ENCODE measurements at regions not wholly inside any gene's neighbourhood (a gene's known extent, or its start where the extent isn't known, plus 50 kb on each side); places are given as distances from the start of the nearest gene placed in this dataset.

DNA sequence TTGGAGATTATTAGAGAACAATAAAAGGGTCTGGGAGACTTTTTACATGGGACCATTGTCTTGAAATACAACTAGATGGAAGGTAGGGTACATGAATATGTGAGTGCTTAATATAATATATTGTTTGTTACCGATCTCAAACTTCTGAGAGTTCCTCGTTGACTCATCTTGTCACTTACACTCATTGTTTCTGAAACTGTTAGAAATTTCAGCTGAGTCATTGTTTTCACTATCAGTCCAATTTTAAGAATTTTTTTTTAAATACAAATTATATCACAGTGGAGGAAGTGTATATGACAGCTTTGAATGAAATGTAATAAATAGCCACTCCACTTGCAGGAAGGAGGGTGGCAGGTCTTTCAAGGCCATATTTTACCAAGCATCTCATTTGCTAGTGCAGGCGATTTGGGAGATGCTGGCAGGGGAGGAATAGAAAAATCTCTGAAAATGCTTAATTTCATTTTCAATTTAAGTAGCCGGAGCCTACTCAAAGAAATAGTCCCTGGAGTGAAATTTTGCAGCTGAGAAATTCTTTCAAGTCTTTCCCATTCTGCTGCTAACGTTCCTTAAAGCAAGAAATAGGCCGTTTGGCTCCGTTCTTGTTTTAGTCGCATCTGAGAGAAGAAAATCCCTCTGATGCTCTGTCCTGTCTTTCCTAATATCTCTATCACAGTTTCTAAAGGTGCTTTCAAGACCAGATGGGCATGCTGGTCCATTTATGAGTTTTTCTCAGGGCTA lies 1404.2 kb upstream of the CELF2 start:
- DNase-seq, result peak; percentile 44

DNA sequence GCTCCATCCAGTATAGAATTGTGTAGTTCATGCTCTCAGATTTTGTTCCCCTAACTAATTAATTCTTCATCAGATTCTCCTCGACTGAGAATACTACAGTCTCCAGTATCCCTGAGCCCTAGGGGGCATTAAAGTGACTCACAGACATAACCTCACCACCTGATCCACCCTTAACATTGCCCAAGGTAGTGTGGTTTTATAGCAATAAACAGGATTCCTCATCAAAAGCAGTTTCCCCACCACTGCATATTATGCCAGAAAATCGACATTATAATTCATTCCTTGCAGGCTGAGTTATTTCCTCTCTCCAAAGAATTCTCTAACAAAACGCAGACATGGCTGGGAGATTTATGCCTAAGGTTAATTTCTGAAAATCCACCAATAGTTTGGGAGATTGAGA lies 1402.5 kb upstream of the CELF2 start:
- DNase-seq, result no peak

DNA sequence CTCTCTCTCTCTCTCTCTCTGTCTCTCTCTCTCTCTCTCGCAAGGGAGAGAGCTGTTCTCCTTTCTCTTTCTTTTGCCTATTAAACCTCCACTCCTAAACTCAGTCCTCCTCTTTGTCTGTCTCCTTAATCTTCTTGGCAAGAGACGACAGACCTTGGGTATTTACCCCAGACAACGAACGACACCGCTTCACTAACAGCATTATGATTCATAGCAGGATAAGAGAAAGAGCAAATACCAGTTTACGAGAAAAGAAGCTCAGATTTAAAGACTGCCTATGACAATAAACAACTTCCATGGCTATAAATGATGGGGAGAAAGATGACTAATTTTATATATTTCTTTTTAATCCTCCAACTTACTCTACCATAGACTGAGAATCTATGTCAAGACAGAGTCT lies 1396.5 kb upstream of the CELF2 start:
- no peak for DNase-seq

DNA sequence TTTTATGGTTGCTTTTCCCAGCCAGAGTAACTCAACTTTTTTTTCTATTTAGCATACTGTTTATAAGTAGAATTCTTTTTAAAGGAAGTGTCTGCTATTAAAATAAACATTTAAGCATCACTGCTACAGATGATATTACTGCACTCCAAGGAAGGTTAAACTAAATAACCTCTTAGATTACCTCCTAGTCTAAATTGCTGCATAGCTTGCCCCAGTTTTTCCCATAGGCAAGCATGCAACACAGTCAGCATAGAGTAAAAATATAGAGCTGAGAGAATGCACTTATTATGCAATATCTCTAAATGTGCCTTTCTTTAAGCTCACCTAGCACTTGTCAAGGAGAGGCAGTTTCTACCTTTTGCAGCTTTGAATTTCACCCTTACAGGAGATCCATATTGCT lies 1392.4 kb upstream of the CELF2 start:
- DNase-seq, result no peak

DNA sequence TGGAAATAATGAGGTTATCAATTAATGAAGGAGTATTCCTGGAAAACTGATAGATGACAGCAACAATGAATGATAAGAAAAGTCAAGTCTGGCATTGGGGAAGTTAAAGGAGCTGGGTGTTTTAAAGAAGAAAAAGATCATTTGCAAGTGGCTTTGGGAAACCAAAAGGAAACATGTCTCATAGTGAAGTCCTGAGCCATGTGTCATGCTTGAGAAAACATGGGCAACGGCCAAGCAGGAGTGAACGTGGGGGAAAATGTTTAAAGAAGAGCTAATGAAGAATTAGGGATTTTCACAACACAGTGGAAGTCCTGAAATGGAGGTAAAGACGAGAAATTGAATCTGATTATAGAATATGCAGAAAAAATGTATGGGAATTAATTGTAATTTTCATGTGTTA lies 1383.2 kb upstream of the CELF2 start:
- DNase-seq, result no peak

DNA sequence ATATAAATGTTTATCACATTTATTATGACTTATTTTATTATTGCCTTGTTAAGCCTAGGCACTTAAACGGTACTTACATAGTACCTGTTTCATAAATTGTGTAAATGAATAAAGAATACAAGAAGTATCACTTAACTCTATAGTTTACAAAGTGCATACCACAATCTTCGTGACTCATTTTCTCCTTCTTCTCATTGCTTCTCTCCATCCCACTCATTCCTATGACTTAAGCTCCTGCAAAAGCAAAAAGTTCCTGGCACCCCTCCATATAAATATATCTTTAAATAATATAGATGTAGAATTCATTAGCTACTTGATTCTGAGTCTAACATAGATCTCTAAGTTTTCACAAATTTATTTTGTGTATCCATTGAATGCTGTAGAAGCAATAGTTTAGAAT lies 1382.0 kb upstream of the CELF2 start:
- no peak for DNase-seq

DNA sequence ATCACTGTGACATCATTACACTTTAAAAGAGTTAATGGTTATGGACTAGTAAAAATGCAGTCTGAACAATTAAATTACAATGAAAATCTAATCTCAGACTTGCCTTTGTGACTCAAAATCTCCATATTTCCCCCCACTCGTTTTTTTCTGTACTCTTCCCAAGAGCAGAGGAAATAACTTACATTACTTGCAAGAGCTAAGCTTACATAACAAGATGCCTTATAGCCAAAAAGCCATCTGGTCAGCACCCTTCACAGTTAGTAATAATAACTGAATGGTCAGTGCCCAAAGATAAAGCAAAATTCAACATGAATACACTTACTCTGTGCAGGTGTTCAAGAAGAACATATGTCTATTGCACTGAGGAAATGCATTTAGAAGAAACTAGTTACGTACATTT lies 1381.5 kb upstream of the CELF2 start:
- no peak for DNase-seq

DNA sequence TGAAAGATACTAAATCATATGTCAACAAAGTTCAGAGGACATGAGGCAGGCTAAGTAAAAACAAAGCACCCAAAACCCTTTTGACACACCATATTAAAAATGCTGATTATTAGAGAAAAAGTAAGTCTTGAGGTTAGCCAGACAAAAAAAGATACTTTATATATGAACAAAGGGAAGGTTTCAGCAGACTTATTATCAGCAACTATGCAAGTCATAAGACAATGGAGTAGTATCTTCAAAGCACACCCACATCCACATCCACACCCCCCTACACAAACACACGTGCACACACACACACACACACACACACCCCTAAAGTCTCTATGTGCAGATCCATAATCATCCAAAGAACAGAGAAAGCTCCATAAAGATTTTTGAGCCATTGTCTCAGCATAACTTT lies 1373.9 kb upstream of the CELF2 start:
- DNase-seq, result no peak

DNA sequence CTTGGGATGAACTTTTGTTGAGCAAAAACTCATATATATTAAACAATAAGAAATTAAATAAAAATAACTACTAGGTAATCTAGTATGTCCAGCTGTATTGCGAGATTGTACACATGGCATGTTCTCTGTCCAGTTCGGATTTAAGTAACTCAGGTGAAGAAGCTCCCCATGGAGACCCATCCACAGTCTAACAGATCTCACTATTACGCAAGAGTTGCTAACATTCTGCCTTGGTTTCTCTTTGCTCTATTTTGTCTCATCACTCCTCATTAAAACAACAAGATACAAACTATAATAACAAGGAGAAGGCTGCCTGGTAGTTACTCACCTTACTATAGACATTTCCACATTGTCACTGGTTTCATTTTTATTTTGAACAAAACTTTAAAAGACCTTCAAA lies 1372.3 kb upstream of the CELF2 start:
- no peak for DNase-seq

DNA sequence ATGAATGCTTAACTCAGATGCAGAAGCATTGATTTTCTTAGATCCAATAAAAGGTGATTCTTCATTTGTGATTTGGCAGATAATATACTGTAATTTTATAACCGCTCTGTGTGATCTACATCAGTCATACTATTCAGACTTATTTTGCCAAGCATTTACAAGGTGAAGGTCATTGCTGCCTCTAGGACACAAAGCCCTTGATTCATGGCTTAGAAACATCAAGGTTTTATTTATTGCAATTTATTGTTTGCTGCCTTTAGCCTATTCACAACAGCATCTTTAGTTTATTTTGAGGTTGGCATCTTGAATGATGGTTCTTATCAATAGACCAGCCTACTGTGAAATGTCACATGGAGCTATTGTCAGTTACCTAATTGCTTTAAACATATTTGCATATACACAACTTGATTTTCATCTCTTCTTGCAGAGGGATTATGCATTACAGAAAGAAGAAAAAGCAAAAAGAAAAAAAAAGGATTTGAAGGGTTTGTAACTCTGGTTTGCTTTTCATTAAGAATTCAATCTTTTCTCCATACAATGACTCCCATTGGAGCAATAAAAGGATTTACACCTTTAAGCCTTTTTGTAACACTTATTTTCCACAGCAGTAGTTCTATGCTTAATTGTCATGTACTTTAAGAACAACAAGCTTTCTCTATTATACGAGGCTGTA lies 1371.6 kb upstream of the CELF2 start:
- DNase-seq, result no peak

DNA sequence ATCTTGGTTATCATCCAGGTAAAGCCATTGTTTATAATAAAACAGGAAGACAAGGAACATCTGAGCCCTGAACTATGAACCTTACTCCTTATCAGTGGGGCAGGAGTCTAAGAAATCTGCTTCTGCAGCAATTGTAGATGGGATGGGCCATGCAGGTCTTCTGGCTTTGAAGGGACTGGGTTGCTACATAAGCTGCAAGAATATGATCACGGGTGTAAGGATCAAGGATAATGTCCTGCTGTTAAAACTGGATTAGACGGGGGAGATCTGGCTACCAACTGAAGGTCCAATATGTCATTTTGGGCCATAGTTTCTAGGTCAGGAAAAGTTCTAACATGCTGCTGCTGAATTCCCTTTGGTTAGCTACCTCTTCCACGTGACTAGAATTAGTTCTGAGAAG lies 1363.4 kb upstream of the CELF2 start:
- no peak for DNase-seq

DNA sequence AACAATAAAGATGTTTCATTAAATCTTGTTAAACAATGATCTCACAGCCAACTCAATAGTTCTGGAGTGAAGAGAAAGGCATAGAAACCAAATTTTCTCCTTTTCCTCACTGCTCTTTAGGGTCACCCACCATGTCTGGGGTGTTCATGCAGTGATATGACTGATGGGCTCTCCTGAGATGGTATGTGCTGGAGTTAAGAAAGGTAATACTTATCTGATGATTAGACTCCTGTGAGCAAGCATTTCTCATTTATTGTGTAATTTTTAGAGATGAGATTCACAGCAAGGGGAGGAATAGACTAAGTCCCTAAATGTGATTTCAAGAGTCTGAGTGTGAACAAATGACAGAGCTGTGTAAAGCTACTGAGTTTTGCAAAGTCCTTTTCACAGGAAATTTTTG lies 1361.3 kb upstream of the CELF2 start:
- no peak for DNase-seq

DNA sequence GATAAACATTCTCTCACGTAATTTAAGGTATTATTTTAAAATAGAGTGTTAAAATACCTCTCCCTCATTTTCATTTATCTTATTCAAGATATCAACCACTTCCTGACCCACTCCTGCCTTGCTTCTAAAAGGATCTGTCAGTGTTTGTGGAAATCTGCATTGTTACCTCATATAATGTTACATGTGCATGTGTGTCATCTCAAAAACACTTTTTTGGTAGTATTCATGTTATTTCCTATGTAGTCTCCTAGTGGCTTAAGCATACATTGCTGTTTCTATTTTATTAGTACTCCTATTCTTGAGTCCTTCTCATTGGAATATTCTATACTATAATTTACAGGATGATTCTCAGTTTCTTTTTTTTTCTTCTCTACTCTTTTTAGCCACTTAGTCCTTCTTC lies 1360.7 kb upstream of the CELF2 start:
- DNase-seq, result no peak

DNA sequence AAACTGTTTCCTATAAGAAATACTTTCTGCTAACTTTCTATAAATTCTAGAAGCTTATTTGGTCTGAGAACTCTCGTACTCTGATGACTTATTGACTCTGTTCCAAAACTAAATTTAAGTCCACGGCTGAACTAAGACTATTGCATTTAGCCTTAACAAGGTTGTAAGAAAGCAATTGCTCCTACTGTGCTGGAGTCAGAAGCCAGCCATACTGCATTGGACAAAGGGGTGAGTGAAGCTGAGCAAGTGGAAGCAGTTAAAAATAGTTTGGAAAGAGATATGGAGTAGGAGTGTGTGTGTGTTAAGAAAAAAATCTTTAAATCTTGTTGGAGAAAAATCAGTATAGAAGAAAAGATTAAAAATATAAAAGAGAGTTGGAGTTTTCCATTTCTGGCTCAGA lies 1360.1 kb upstream of the CELF2 start:
- no peak for DNase-seq

DNA sequence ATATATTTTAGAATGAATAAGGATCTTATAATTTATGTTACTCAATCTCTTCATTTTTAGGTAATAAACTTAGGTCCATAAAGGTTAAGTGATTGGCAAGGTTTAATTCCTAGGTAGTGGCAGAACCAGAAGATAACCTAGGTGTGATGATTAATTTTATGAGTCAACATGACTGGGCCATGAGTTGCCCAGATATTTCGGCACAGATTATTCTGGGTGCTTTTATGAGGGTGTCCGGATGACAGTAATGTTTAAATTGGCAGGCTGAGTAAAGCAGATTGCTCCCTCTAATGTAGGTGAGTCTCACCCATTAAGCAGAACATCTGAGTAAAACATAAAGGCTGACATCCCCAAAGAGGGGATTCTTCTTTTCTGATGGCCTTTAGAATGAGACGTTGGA lies 1349.3 kb upstream of the CELF2 start:
- no peak for DNase-seq

DNA sequence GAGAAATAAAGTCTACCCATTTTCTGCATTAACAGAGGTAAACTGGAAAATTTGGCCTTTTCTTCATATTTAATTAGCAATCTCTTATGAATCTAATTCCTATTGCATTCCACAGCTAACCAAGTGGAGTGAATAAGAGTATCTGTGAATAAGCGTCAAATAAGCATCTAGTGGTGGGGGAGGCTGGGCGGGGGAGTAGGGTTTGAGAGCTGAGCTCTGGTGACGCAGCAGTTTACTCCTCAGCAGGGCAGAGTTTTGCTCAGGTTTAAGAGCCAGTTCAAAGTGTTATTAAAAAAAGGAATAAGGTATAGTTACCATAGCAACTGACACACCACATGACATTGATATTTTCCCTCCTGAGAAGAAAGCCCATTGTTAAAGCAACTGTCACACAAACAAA lies 1346.8 kb upstream of the CELF2 start:
- DNase-seq, result no peak

DNA sequence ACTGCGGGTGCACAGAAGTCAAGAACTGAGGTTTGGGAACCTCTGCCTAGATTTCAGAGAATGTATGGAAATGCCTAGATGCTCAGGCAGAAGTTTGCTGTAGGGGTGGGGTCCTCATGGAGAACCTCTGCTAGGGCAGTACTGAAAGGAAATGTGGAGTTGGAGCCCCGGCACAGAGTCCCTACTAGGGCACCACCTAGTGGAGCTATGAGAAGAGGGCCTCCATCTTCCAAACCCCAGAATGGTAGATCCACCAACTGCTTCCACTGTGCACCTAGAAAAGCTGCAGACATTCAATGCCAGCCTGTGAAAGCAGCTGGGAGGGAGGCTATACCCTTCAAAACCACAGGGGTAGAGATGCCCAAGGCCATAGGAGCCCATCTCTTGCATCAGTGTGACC lies 1336.0 kb upstream of the CELF2 start:
- peak; percentile 1 for DNase-seq

DNA sequence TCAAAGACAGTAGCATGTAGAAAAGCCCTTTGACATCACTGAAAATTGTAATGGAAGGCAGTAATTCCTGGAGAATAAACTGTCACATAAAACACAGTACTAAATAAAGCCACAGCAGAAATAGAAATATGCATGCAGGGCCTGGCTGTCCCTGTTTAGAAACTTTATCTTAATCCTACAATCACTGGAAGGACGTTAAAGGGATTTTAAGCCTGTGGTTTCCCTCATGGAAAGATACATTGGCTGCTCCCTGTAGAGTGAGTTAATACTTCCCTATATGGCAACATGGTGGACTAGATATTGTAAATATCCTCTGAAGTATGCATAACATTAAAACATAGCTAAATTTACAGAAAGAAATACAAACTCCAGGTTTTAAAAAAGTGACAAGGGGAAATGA lies 1334.9 kb upstream of the CELF2 start:
- DNase-seq, result no peak

DNA sequence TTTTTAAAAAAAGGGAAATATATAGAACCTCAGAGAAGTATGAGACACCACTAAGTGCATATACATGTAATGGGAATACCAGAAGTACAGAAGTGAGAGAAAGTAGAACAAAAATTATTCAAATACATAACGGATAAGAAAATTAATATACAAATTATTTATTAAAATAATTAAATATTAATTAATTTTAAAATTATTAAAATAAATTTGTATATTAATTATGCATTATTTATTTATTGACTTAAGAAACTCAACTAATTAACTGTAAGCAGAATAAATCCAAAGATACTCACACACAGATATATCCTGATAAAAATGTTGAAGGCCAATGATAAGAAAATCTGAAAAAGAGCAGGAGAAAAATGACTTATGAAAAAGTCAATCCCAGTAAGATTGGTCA lies 1333.5 kb upstream of the CELF2 start:
- no peak for DNase-seq

DNA sequence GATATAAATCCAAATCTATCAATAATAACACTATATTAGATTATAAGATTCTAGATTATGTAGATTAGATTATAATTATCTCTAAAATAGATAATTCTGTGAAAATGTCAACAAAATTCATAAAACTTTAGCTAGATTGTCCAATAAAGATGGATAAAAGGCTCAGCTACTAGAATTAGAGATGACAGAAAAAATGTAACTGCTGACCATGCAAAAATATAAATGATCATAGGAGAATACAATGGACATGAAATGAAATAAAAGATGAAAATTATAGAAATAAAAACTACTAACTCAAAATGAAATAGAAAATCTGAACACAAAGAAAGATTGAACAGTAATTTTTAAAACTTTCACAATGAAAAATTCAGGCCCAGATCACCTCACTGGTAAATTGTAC lies 1332.1 kb upstream of the CELF2 start:
- DNase-seq, result no peak

DNA sequence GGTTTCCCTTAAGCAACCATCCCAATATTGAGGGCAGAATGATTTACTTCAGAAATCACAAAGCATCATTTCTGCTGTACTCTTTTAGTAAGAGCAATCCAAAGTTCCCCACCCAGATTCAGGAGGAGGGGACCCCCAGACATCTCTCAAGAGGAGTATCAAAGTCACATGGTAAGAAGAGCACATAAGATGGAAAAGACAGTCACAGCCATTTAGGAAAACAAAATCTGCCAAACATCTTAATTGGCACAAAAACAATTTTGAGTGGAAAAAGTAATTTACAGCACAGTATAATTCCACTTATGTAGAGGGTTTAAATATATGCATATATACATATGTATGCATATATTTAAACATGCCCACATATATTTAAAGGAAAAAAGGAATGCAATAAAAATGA lies 1329.0 kb upstream of the CELF2 start:
- no peak for DNase-seq

DNA sequence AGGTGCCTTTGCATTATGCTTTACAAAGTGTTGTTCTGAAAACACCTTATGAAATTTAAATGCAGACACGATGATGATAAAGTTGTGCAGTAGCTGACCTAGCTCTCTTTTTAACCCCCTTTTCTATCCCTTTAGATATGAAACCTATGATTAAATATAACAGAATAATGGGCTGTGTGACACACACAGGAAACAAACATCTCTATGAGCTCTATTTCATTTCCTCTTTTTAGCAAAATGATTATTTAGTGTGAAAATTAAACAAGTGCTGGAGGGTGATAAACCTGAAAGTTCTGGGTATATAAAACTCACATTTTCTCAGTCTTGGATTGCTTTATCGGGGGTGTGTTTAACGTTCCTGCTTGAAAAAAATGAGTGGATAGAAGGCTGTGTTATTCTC lies 1310.5 kb upstream of the CELF2 start:
- DNase-seq, result no peak

DNA sequence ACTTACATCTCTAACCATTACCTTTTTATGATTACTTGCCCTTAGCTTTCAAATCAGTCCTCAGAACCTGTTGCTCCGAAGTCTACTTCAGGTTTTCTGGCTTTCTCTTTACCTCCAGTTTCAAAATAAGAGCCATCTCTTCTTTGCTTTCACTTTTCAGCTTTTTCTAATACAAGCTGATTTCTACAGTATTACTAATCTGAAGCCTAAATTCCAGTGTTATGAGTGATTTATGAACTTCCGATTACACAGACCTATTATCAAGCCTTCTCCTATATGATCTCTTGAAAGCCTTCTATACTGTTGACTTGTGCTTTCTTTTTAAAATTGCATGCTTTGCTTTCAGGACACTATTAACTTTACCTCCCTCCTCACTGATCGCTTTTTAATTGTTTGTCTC lies 1307.8 kb upstream of the CELF2 start:
- no peak for DNase-seq

DNA sequence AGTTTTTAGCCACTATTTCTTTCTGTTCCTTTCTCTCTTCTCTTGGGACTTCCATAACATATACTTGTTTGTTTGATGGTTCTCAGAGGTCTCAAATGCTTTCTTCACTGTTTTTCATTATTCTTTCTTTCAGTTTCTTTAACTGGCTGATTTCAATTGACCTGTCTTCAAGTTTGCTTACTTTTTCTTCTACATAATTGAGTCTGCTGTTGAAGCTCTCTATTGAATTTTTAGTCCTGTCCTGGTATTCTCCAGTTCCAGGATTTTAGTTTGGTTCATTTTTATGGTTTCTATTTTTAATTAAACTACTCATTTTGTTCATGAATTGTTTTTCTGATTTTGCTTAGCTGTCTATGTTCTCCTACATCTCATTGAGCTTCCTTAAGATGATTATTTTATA lies 1305.3 kb upstream of the CELF2 start:
- no peak for DNase-seq

DNA sequence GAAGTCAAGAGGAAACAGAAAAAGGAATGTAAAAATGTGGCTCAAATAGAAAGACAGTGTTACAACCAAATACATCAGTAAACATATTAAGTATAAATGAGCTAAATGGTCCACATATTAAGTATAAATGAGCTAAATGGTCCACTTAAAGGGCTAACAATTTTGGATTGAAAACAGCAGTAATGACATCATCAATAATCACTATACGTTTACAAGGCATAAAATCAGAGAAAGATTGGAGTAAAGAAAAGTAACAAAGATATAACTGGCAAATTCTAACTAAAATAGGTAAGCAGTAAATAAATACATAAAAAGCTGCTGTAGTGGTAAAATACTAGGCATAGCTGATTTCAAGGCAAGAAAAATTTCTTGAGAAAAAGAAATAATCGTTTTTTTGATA lies 1298.4 kb upstream of the CELF2 start:
- no peak for DNase-seq
